Activated CD4-positive, alpha-beta T cell treated with anti-CD3 and anti-CD28 coated beads for 1 hour (primary cell): ENCODE measurements at regions not wholly inside any gene's neighbourhood (a gene's known extent, or its start where the extent isn't known, plus 50 kb on each side); places are given as distances from the start of the nearest gene placed in this dataset.

ENCODE experiments used
- DNase-seq: peaks from one replicate; pipeline ENCODE4 v3.0.0-alpha.2; 2020

GRCh38 chr15:31248263-31248662 lies 78.4 kb upstream of the KLF13 start:
- no peak for DNase-seq

GRCh38 chr15:31248951-31249350 lies 77.7 kb upstream of the KLF13 start:
- no peak for DNase-seq

GRCh38 chr15:31250033-31250432 lies 76.6 kb upstream of the KLF13 start:
- DNase-seq: no peak

DNA sequence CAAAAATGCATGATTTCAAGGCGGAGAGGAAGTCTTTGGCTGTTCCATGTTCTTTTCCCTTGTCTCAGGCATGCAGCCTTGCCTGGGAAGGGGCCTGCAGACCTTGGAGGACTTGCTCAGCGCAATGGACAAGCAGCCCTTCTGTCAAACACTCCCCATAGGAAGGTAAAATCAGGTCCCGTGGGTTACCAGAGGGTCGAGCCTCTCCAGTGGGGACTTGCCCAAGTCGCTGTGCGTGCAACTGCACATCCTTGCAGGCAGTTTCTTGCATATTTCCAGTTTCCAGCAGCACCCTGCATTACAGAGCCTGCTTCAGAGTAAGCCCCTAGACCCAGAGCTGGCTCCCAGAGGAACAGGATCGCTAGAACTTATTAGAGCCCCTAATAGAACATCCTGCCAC lies 75.5 kb upstream of the KLF13 start:
- no peak for DNase-seq

DNA sequence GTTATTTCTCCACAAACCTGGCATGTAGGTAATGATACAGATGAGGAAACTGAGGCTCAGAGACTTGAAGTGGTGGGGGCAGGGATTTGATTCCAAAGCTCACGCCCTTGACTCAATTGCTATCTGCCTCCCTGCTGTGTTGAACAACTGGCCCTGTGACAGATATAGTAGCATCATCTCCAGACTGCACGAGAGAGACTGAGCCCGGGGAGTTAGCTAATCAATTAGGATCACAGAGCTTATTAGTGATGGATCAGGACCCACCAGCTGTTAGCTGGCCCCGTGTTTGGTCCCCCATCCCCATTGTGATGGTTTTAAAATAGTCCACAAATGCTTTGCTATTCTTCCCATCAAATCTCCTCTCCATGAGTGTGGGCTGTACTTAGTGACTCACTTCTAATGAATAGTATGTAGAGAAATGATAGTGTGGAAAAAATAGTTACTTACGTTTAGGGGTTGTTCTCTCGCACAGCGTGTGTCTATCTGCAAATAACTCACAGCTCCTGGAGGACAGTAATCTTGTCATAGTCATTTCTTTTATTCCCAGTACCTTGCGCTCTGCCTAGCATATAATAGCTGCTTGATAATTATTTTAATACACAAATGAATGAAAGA lies 74.4 kb upstream of the KLF13 start:
- DNase-seq: no peak

GRCh38 chr15:31254431-31255175 lies 72.0 kb upstream of the KLF13 start:
- DNase-seq: no peak

- DNase-seq: no peak
Observed at GRCh38 chr15:31255176-31255510, 71.5 kb upstream of the KLF13 start.

DNA sequence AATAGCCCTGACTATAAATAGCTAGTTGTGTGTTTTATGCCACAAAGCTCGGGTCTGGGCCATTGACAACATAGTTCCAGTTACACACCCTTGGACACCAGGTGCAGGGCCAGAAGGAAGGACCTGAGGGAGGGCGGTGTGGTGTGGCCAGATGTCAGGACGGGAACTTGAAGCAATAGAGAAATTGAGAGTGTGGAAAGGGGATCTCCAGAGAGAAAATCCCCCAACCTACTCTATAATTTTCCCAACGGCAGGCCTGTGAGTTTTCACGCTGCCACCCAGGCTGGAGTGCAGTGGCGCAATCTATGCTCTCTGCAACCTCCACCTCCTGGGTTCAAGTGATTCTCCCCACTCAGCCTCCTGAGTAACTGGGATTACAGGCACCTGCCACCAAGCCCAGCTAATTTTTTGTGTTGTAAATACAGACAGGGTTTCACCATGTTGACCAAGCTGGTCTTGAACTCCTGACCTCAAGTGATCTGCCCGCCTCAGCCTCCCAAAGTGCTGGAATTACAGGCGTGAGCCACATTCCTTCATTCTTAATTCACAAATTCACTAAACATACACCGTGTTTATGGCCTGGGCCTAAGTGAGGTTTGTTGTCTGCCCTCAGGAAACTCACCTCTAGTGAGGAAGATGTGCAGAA lies 70.8 kb upstream of the KLF13 start:
- no peak for DNase-seq

DNA sequence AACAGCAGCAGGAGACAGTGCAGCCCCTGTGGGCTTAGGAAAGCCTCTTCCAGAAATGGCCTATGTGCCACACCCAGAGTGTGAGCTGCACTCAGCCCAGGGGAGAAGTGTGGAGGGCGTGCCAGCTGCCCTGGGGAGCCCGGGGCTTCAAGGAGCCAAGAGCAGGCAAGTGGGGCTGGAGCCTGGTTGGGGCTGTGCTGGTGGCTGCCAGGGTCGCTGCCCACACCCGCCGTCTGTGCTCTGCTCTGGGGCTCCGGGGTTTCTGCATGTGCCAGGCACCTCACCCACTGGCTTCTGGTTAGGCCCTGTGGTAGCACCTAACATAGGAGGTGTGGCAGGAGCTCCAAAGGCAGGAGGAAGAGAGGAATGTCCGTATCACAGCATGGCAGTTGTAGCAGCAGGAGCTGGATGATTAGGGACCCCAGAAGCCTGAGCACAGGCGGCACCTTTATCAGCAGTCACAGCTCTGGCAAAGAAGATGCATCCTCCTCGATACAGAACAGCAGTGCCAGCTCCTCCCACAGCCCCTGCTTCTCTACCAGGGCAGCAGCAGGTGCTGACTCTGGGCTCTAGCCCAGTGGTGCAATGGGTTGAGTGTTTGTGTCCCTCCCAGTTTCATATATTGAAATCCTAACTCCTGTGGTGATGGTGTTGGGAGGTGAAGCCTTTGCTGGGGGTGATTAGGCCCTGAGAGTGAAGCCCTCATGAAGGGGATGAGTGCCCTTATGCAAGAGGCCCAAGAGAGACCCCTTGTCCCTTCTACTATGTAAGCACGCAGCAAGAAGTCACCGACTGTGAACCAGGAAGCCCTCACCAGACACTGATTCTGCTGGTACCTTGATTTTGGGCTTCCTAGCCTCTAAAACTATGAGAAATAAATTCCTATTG lies 70.0 kb upstream of the KLF13 start:
- DNase-seq: no peak

- DNase-seq: no peak
Observed at GRCh38 chr15:31257286-31257685, 69.3 kb upstream of the KLF13 start.

DNA sequence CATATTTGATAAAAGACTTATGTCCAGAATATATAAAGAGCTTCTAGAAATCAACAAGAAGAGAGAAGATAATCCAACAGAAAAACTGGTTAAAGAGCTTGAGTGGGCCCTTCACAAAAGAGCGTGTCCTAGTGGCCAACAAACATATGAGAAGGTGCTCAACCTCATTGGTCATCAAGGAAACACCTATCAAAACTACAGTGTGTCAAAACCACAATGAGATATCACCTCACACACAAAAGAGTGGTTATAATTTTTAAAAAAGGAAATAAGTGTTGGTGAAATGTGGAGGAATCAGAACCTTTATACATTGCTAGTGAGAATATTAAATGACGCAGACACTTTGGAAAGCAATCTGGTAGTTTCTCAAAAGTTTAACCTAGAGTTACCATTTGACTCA lies 68.4 kb upstream of the KLF13 start:
- DNase-seq: no peak

DNA sequence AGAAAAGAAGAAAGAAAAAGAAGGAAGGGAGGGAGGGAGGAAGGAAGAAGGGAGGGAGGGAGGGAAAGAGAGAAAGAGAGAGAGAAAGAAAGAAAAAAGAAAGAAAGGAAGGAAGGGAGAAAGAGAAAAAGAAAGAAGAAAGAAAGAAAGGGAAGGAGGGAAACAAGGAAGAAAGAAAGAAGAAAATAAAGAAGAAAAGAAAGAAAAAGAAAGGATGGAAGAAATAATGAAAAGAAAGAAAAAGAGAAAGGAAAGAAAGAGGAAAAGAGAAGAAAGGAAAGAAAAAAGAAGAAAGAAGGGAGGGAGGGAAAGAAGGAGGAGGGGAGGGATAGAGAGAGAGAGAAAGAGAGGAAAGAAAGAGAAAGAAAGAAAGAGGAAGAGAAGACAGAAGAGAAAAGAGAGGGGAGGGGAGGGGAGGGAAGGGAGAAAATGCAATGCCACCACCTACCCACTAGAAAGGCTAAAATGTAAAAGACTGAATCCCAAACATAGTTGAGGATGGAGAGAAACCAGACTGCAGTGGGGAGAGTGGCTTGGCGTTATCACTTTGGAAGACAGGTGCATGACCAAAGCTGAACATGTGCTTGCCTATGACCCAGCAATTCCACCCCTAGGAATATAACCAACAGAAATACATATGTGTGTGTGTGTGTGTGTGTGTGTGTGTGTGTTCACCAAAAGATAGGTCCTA lies 66.9 kb upstream of the KLF13 start:
- no peak for DNase-seq

- no peak for DNase-seq
Observed at GRCh38 chr15:31260646-31261265, 65.9 kb upstream of the KLF13 start.

DNA sequence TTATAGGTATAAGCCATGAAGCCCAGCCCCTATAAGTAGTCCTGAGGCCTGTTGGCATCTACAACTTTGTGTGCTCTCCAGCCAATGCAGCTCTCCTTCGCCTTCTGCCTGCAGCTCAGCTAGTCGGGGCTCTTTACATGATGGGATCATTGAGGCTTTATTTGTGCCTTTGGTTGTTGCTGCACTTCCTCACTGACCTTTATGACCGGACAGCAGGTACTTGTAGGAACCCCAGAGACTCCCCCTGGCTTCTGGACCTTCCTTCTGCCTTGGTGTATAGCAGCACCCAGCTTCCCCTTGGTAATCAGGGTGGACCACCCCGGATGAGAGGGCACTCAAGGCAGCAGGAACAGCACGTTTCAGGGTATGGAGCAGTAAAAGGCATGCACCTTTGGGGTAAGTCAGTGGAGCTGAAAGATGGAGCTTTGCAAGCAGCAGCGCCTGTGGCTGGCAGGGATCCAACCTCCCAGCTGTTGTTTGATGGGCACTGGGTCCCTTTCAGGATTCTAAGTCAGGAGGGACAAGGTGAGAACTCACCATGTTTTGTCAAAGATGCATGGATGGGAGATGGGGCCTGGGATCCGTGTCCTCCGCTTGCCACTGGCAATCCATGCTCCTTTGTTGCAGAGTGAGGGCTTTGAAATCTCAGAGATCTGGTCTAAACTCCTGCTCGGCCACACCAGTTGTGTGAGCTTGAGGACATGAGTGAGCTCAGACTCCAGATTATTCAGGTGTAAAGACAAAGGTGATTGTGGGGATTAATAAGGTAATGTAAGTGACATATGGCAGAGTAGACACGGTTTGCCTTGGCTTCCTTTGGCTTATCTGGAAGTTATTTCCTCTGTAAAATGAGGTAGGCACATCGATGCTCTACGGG lies 65.1 kb upstream of the KLF13 start:
- DNase-seq: peak; percentile 7

- DNase-seq: peak; percentile 6
Observed at GRCh38 chr15:31262143-31262530, 64.5 kb upstream of the KLF13 start.

DNA sequence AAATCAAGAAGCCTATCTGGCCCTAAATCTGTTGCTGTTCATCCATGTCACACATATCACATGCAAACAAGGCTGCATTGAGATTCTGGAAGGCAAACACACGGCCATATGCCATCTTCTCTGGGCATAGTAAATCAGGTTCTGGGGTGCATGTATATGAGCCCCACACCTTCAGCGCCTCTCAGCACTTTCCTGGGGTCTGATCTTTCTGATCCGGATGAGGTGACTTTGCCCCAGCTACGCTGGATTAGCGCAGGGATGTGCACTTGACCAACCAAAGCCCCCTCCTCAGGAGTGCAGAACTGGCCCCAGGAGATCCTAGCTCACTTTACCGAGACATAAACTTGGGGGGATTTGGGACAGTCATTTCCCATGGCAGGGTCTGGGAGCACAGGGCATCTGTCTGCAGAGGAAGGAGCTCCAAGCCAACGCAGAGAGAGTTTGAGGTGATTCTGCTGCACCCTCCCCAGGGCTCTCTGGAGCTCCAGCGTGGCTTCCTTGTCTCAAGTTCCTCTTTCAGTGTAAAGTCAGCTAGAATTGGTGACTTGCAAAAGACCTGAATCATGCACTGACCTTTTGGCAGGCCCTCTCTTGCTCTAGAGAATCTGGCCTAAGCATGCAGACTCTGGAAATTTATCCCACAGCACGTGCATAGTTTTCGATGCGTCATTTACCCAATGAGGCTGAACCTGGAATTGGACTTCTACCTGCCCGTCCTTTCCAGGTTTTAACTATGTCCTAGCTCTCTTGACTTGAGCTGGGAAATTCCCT lies 63.5 kb upstream of the KLF13 start:
- peak; percentile 7 for DNase-seq

GRCh38 chr15:31263751-31264558 lies 62.7 kb upstream of the KLF13 start:
- peak; percentile 69 for DNase-seq

GRCh38 chr15:31264559-31265089 lies 62.0 kb upstream of the KLF13 start:
- DNase-seq: peak; percentile 6
